SK-N-SH (cell line): ENCODE measurements at regions not wholly inside any gene's neighbourhood (a gene's known extent, or its start where the extent isn't known, plus 50 kb on each side); places are given as distances from the start of the nearest gene placed in this dataset.

Experiments
- CTCF ChIA-PET: fragments of 300-600, 350-600 bp; formaldehyde crosslinking; extraction: SDS; loops from one replicate; lab custom pipeline; 2021; lab: Yijun Ruan, JAX
- POLR2A ChIA-PET: fragments of 350-600 bp; sonication (Branson Sonifier 250); formaldehyde crosslinking; extraction: SDS; loops from one replicate; lab custom pipeline; 2020; ENCODE audit warnings: antibody characterized with exemption, inconsistent platforms; lab: Yijun Ruan, JAX
- DNase-seq: peaks from one replicate; pipeline ENCODE4 v3.0.0; 2012
- H2AFZ ChIP-seq: fragments of 200-600 bp; sonication (generic); 2 replicates; pipeline ENCODE4 v1.8.1; 2016; ENCODE audit warnings: antibody characterized with exemption, mild to moderate bottlenecking, low read depth
- H3F3A ChIP-seq: fragments of 200-600 bp; sonication (generic); replicated peaks from 2 replicates; pipeline ENCODE3; 2016; ENCODE audit warnings: antibody characterized with exemption, mild to moderate bottlenecking; ENCODE audit not compliant: insufficient read depth
- H3K27ac ChIP-seq, 2 experiments: fragments of 200-500 bp in 1 of 2; fragments of 200-600 bp in 1 of 2; sonication (Bioruptor generic) in 1 of 2; sonication (generic), shearing (Covaris generic) in 1 of 2; 2 replicates each; pipeline versions ENCODE4 v1.5.1 to v1.6.1; 2014 to 2016; ENCODE audit warnings: low read depth in 2 of 2, inconsistent platforms in 1 of 2, low read length in 1 of 2, mild to moderate bottlenecking in 1 of 2, mixed read lengths in 1 of 2
- H3K27me3 ChIP-seq: fragments of 200-600 bp; sonication (generic), shearing (Covaris generic); 2 replicates; pipeline ENCODE4 v1.6.1; 2016; ENCODE audit warnings: mixed run types; ENCODE audit not compliant: insufficient read depth
- H3K36me3 ChIP-seq, 2 experiments: fragments of 200-500 bp in 1 of 2; fragments of 200-600 bp in 1 of 2; sonication (Bioruptor generic) in 1 of 2; sonication (generic) in 1 of 2; replicated peaks in 1 of 2; 2 replicates each; pipeline versions ENCODE3 to v1.5.1; 2014 to 2016; ENCODE audit warnings: low read length in 1 of 2, mild to moderate bottlenecking in 1 of 2; ENCODE audit not compliant: insufficient read depth in 2 of 2, control insufficient read depth in 1 of 2
- H3K4me1 ChIP-seq, 2 experiments: fragments of 200-500 bp in 1 of 2; fragments of 200-600 bp in 1 of 2; sonication (Bioruptor generic) in 1 of 2; sonication (generic), shearing (Covaris generic) in 1 of 2; 2 replicates each; pipeline versions ENCODE4 v1.5.1 to v1.6.1; 2014 to 2016; ENCODE audit warnings: low read depth in 1 of 2, low read length in 1 of 2, mixed run types in 1 of 2; ENCODE audit not compliant: insufficient read depth in 2 of 2, control insufficient read depth in 1 of 2
- H3K4me2 ChIP-seq: fragments of 200-600 bp; sonication (generic), shearing (Covaris generic); 2 replicates; pipeline ENCODE4 v1.6.1; 2017; ENCODE audit warnings: mixed run types
- H3K4me3 ChIP-seq, 2 experiments: fragments of 200-500 bp in 1 of 2; fragments of 200-600 bp in 1 of 2; sonication (Bioruptor generic) in 1 of 2; sonication (generic), shearing (Covaris generic) in 1 of 2; 2 replicates each; pipeline versions ENCODE4 v1.5.1 to v1.8.1; 2014 to 2016; ENCODE audit warnings: low read depth in 2 of 2, inconsistent platforms in 1 of 2, low read length in 1 of 2, mild to moderate bottlenecking in 1 of 2, mixed read lengths in 1 of 2, moderate library complexity in 1 of 2
- H3K79me2 ChIP-seq: fragments of 200-600 bp; sonication (generic); 2 replicates; pipeline ENCODE4 v1.8.1; 2017; ENCODE audit warnings: mild to moderate bottlenecking; ENCODE audit not compliant: insufficient read depth
- H3K9ac ChIP-seq: fragments of 200-600 bp; sonication (generic); 2 replicates; pipeline ENCODE4 v1.6.1; 2017; ENCODE audit warnings: mixed run types
- H3K9me2 ChIP-seq: fragments of 200-600 bp; sonication (generic); 2 replicates; pipeline ENCODE4 v1.6.1; 2017; ENCODE audit warnings: mixed run types
- H3K9me3 ChIP-seq: fragments of 200-600 bp; sonication (generic); 2 replicates; pipeline ENCODE4 v1.6.1; 2017; ENCODE audit warnings: mixed run types, mild to moderate bottlenecking, moderate library complexity
- H4K20me1 ChIP-seq: fragments of 200-600 bp; sonication (generic); 2 replicates; pipeline ENCODE4 v1.6.1; 2017; ENCODE audit warnings: mild to moderate bottlenecking, mixed run types; ENCODE audit not compliant: insufficient read depth
- ELF1 ChIP-seq: IDR thresholded peaks from 2 replicates; pipeline ENCODE4 v1.4.0; 2012
- EP300 ChIP-seq, 2 experiments: IDR thresholded peaks; 2 replicates each; pipeline versions ENCODE4 v1.4.0 to v1.6.1; 2012; ENCODE audit warnings: borderline replicate concordance in 1 of 2, low read depth in 1 of 2, low read length in 1 of 2
- FOXJ3 ChIP-seq: sonication (generic); formaldehyde crosslinking; IDR thresholded peaks from 2 replicates; pipeline ENCODE4 v1.5.1; 2020; ENCODE audit warnings: mild to moderate bottlenecking, missing genetic modification reagents
- GABPA ChIP-seq: IDR thresholded peaks from 2 replicates; pipeline ENCODE4 v1.4.0; 2012; ENCODE audit warnings: low read depth, mild to moderate bottlenecking
- JUND ChIP-seq: IDR thresholded peaks from 2 replicates; pipeline ENCODE4 v1.4.0; 2012
- MEF2A ChIP-seq: IDR thresholded peaks from 2 replicates; pipeline ENCODE4 v1.4.0; 2012; ENCODE audit warnings: low read depth, borderline replicate concordance
- MXI1 ChIP-seq: IDR thresholded peaks from 2 replicates; pipeline ENCODE4 v1.6.1; 2012; ENCODE audit warnings: mild to moderate bottlenecking, low read depth, low read length, improper control_type of control experiment
- POLR2AphosphoS5 ChIP-seq: IDR thresholded peaks from 2 replicates; pipeline ENCODE4 v1.6.1; 2012; ENCODE audit warnings: low read depth, low read length
- RAD21 ChIP-seq: IDR thresholded peaks from 2 replicates; pipeline ENCODE4 v1.6.1; 2012; ENCODE audit warnings: mild to moderate bottlenecking, low read length
- SIN3A ChIP-seq: IDR thresholded peaks from 2 replicates; pipeline ENCODE4 v1.6.1; 2012; ENCODE audit warnings: low read depth, mild to moderate bottlenecking, low read length, moderate library complexity, borderline replicate concordance
- TAF1 ChIP-seq: IDR thresholded peaks from 2 replicates; pipeline ENCODE4 v1.6.1; 2012; ENCODE audit warnings: low read depth, mild to moderate bottlenecking, low read length, moderate library complexity, borderline replicate concordance
- TCF12 ChIP-seq: IDR thresholded peaks from 2 replicates; pipeline ENCODE4 v1.4.0; 2012
- TEAD4 ChIP-seq: IDR thresholded peaks from 2 replicates; pipeline ENCODE4 v1.4.0; 2012; ENCODE audit warnings: mild to moderate bottlenecking, borderline replicate concordance; ENCODE audit not compliant: insufficient read depth
- WGBS: methylation state at CpG from one replicate; pipeline ENCODE4 v1.1.6; 2017; ENCODE audit warnings: low lambda C conversion rate; 5-methylcytosine and 5-hydroxymethylcytosine counted together
- TF ChIP-seq, protein P1 (sequence below): fragments of 150-350 bp; IDR thresholded peaks from 2 replicates; pipeline ENCODE4 v1.6.1; 2016; ENCODE audit warnings: mild to moderate bottlenecking, low read depth, low read length
- TF ChIP-seq, protein P2 (sequence below): IDR thresholded peaks from 2 replicates; pipeline ENCODE4 v1.4.0; 2012; ENCODE audit warnings: low read depth, borderline replicate concordance
- TF ChIP-seq, protein P3 (sequence below): IDR thresholded peaks from 2 replicates; pipeline ENCODE4 v1.4.0; 2012; ENCODE audit warnings: low read depth
- TF ChIP-seq, protein P4 (sequence below): fragments of 150-350 bp; IDR thresholded peaks from 2 replicates; pipeline ENCODE4 v1.6.1; 2017; ENCODE audit warnings: antibody characterized with exemption, low read length, low read depth, borderline replicate concordance
- TF ChIP-seq, protein P5 (sequence below): IDR thresholded peaks from 2 replicates; pipeline ENCODE4 v1.4.0; 2012; ENCODE audit warnings: low read depth, borderline replicate concordance
- TF ChIP-seq, protein P6 (sequence below): IDR thresholded peaks from 2 replicates; pipeline ENCODE4; 2012

DNA sequence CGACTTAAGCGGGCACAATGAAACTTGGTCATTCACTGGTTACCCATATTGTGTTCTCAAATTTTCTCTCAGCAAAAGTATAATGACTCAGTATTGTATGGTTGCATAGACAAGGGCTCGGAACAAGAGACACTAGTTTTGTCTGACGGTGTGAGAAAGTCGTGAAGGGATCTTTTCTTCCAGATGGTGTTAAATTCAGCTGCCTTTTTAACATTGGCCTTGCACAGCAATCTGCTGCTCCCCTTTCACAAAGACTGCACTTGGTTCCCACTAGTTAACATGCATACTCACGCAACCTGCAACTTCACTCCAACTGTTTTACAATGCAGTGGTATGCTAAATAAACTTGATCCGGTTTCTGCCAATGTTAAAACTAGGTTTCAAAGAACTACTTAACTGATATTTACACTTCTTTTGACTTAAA, 219.2 kb downstream of the MEF2C start:
- no peak overlapping the region for H3K4me2 ChIP-seq
- CTCF ChIA-PET: interaction anchor here (0.8 to 1.4 kb wide), 3 partner anchors 21 to 883 kb away, joined by 3 to 4 read pairs (median 3); no protein-coding TSS in a partner anchor

More for the DNA sequence above, 219.2 kb downstream of the MEF2C start:
- H3K4me1 ChIP-seq: peaks cover 0 to 9% of the 10 kb centered on the region in 2 experiments; a peak in 1 of 4 replicates
- H3K9ac ChIP-seq: no peak overlapping the region
- H3K79me2 ChIP-seq: no peaks in the 10 kb centered on the region
- no peaks in the 10 kb centered on the region for H4K20me1 ChIP-seq
- no peak for TF ChIP-seq MXI1
- TF ChIP-seq SIN3A: no peak
- TF ChIP-seq EP300 (IDR thresholded peaks at IDR 0.05; ENCODE audit: borderline replicate concordance in 1 of 2, low read depth in 1 of 2, low read length in 1 of 2): no peak
- no peak for TF ChIP-seq TAF1
- no peak for TF ChIP-seq POLR2AphosphoS5
- TF ChIP-seq TCF12: no peak
- no peak for TF ChIP-seq MEF2A
- TF ChIP-seq TEAD4: no peak
- TF ChIP-seq, protein P1, sequence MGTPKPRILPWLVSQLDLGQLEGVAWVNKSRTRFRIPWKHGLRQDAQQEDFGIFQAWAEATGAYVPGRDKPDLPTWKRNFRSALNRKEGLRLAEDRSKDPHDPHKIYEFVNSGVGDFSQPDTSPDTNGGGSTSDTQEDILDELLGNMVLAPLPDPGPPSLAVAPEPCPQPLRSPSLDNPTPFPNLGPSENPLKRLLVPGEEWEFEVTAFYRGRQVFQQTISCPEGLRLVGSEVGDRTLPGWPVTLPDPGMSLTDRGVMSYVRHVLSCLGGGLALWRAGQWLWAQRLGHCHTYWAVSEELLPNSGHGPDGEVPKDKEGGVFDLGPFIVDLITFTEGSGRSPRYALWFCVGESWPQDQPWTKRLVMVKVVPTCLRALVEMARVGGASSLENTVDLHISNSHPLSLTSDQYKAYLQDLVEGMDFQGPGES: no peak
- TF ChIP-seq, protein P2, sequence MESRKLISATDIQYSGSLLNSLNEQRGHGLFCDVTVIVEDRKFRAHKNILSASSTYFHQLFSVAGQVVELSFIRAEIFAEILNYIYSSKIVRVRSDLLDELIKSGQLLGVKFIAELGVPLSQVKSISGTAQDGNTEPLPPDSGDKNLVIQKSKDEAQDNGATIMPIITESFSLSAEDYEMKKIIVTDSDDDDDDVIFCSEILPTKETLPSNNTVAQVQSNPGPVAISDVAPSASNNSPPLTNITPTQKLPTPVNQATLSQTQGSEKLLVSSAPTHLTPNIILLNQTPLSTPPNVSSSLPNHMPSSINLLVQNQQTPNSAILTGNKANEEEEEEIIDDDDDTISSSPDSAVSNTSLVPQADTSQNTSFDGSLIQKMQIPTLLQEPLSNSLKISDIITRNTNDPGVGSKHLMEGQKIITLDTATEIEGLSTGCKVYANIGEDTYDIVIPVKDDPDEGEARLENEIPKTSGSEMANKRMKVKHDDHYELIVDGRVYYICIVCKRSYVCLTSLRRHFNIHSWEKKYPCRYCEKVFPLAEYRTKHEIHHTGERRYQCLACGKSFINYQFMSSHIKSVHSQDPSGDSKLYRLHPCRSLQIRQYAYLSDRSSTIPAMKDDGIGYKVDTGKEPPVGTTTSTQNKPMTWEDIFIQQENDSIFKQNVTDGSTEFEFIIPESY: no peak
- no peak for TF ChIP-seq RAD21
- TF ChIP-seq, protein P3, sequence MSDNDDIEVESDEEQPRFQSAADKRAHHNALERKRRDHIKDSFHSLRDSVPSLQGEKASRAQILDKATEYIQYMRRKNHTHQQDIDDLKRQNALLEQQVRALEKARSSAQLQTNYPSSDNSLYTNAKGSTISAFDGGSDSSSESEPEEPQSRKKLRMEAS: no peak
- TF ChIP-seq, protein P4, sequence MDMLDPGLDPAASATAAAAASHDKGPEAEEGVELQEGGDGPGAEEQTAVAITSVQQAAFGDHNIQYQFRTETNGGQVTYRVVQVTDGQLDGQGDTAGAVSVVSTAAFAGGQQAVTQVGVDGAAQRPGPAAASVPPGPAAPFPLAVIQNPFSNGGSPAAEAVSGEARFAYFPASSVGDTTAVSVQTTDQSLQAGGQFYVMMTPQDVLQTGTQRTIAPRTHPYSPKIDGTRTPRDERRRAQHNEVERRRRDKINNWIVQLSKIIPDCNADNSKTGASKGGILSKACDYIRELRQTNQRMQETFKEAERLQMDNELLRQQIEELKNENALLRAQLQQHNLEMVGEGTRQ: no peak
- no peak for TF ChIP-seq FOXJ3 (CRISPR knock-in tag)
- TF ChIP-seq, protein P5, sequence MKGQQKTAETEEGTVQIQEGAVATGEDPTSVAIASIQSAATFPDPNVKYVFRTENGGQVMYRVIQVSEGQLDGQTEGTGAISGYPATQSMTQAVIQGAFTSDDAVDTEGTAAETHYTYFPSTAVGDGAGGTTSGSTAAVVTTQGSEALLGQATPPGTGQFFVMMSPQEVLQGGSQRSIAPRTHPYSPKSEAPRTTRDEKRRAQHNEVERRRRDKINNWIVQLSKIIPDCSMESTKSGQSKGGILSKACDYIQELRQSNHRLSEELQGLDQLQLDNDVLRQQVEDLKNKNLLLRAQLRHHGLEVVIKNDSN: no peak
- TF ChIP-seq, protein P6, sequence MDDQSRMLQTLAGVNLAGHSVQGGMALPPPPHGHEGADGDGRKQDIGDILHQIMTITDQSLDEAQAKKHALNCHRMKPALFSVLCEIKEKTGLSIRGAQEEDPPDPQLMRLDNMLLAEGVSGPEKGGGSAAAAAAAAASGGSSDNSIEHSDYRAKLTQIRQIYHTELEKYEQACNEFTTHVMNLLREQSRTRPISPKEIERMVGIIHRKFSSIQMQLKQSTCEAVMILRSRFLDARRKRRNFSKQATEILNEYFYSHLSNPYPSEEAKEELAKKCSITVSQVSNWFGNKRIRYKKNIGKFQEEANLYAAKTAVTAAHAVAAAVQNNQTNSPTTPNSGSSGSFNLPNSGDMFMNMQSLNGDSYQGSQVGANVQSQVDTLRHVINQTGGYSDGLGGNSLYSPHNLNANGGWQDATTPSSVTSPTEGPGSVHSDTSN: no peak
- TF ChIP-seq JUND: no peak
- TF ChIP-seq GABPA: no peak
- no peak for TF ChIP-seq ELF1
- no peaks in the 10 kb centered on the region for H3K36me3 ChIP-seq
- H3K27me3 ChIP-seq: peaks cover 66% of the 10 kb centered on the region
- 5% methylated on average over 7 of the region's 7 CpGs for WGBS
- H3F3A ChIP-seq: peaks cover 3% of the 10 kb centered on the region
- no peak overlapping the region for H3K27ac ChIP-seq
- H2AFZ ChIP-seq: no peak overlapping the region
- POLR2A ChIA-PET: no interaction called here
- DNase-seq: no peak
- no peaks in the 10 kb centered on the region for H3K9me2 ChIP-seq
- H3K9me3 ChIP-seq: no peaks in the 10 kb centered on the region
- H3K4me3 ChIP-seq: no peak overlapping the region
